ENCODE measurements at regions not wholly inside any gene's neighbourhood (a gene's known extent, or its start where the extent isn't known, plus 50 kb on each side); places are given as distances from the start of the nearest gene placed in this dataset.
"Not testable (repeated sequence)": the region's sequence is repeated elsewhere in the genome, so short reads cannot be mapped to it uniquely, and the experiment has no call there.

DNA sequence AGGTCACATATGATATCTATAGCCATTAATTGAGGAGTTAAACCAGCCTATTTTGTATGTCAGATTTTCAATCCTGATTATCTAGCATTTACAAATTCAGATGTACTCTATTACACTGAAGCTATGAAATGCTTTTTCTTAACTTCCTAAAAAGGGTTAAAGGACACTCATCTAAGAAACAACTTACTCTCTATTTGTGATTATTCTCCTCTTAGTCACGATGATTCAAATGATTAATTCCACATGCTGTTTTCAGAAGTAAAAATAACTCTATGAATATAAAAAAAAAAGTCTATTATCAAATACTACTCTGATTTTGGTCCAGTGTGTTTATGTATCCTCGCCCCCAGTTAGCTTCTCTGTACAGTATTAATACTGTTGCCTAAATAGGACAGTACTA, 1199.9 kb downstream of the GATA3 start:
- DNase-seq (ENCODE audit: low read depth in 2 of 2): no peak

DNA sequence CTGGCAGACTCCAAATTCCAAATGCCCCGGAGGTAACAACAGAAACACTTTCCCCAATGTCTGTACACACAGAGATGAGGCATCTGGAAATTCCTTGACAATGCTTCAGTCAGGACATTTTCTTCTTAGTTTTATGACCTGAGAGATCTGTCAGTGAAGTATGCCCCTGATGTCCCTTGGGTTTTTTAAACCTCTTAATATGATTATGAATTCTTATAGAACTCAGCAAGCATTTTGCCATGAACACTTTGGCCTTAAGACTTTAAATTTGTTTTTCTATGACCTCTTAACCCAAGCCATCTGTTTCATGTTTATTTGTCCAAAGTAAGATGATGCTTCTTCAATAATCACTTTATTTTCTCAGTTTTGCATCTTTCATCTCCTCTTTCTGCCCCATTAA, 1206.2 kb downstream of the GATA3 start:
- DNase-seq (ENCODE audit: low read depth in 2 of 2): no peak

GRCh38 chr10:9262770-9263169, 1208.3 kb downstream of the GATA3 start:
- DNase-seq (ENCODE audit: low read depth in 2 of 2): no peak

GRCh38 chr10:9268176-9268575, 1213.7 kb downstream of the GATA3 start:
- DNase-seq (ENCODE audit: low read depth in 2 of 2): no peak

- DNase-seq (ENCODE audit: low read depth in 2 of 2): not testable (repeated sequence)
Observed at GRCh38 chr10:9273126-9273833, 1218.8 kb downstream of the GATA3 start.

GRCh38 chr10:9274206-9274755, 1219.8 kb downstream of the GATA3 start:
- DNase-seq (ENCODE audit: low read depth in 2 of 2): no peak

DNA sequence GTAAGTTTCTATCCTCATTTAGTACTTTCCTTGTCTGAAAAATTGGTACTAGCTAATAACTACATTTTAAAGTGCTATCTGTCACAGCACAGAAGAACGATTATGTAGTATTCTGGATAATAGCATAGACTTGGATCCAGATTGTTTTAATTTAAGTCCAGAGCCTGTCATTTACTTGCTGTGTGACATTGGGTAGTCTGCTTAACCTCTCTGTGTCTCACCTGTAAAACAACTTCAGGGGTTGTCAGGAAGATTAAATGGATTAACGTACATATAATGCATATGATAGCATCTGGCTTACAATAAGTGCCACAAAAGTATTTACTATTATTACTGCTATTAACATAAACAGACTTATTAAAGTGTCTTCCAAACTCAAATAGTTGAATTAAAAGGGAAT, 1221.4 kb downstream of the GATA3 start:
- DNase-seq (ENCODE audit: low read depth in 2 of 2): no peak

GRCh38 chr10:9285690-9286089, 1231.2 kb downstream of the GATA3 start:
- no peak for DNase-seq (ENCODE audit: low read depth in 2 of 2)

DNA sequence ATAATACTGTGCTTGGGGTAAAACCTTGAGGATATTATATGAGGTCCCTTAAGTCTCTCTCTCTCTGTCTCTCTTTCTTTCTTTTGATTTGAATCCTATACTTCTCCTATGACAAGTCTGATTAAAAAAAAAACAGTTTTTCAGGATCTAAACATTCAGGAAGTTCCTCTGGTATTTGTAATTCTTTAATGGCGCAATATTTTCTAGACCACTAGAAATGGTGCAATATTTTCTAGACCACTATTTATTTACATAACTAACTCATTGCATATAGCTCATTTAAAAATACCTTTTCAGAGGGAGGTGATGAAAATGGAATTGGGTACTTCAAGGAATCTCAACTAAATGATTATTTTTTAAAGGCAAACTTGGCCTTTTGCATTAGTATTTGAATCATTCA, 1235.3 kb downstream of the GATA3 start:
- DNase-seq (ENCODE audit: low read depth in 2 of 2): no peak

- no peak for DNase-seq (ENCODE audit: low read depth in 2 of 2)
Observed at GRCh38 chr10:9291081-9291480, 1236.6 kb downstream of the GATA3 start.

GRCh38 chr10:9294132-9294663, 1239.7 kb downstream of the GATA3 start:
- no peak for DNase-seq (ENCODE audit: low read depth in 2 of 2)

DNA sequence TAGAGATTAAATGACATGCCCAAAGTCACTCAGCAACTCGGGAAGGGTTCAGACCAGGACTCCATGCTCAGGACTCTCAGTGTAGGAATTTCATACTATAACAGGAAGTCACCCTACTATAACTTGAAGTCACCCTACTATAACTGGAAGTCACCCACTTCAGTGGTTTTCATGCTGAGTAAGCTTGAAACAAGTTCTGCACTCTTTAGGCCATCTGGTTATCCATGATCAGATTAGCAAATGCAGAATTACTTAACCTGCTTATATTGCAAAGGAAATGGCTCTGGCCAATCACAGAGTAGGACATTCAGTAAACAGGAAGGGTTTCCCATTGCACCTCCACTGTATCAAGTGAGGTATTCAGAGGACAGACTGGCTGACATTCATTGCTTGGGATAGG, 1240.4 kb downstream of the GATA3 start:
- DNase-seq (ENCODE audit: low read depth in 2 of 2): no peak

GRCh38 chr10:9296190-9296589, 1241.7 kb downstream of the GATA3 start:
- no peak for DNase-seq (ENCODE audit: low read depth in 2 of 2)

GRCh38 chr10:9297580-9297979, 1243.1 kb downstream of the GATA3 start:
- DNase-seq (ENCODE audit: low read depth in 2 of 2): no peak

DNA sequence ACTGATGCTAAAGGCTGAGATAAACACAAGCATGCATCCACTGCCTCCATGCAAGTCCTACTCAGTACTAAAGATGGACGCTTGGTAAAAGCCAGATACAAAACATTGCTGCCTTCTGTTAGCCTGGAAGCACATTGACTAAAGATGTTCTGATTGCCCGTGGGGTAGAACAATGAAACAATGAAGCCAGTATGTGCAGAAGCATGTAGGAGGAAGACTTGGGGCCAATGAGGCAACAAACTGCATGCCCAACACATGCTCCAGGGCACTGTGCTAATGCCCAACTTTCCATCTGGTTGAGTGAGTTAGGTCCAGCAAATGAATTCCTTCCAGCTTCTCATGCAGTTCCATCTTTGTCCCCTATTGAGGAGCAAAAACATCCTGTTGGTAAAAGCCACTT, 1245.5 kb downstream of the GATA3 start:
- DNase-seq (ENCODE audit: low read depth in 2 of 2): no peak

DNA sequence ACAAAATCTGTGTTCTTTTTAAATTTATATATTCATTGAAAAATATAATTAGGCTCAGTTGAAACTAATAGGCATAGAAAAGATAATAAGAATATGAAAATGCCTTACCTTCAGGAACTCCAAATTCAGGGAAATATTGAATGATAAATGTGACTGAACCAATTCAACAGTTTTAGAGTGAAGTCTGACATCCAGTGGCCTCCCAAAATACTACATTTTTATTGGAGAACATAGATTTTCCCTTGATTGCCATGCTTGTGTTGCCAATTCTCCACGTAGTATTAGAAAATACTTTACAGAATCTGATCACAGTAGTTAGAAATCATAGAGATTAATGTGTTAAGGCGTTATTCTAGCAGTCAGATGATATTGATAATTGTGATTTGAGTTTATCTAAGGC, 1246.7 kb downstream of the GATA3 start:
- DNase-seq (ENCODE audit: low read depth in 2 of 2): no peak

DNA sequence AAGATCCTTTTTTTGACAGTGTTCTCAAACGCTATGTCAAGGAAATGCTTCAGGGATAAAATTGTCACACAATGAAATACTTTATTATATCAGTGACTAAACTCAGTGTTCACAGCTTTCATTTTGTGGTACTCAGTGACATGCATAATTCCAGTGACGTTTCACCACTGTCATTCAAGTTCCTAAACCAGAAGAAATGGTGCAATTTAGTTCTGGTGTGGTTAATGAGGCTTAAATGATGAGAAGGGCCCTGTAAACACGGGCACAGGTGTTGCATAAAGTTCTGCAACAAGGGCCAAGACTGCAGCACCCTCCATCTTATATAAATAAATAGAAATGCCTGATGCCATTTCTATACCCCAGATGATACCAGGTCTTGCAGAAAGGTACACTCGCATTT, 1247.1 kb downstream of the GATA3 start:
- no peak for DNase-seq (ENCODE audit: low read depth in 2 of 2)

- DNase-seq (ENCODE audit: low read depth in 2 of 2): no peak
Observed at GRCh38 chr10:9302140-9302746, 1247.8 kb downstream of the GATA3 start.

DNA sequence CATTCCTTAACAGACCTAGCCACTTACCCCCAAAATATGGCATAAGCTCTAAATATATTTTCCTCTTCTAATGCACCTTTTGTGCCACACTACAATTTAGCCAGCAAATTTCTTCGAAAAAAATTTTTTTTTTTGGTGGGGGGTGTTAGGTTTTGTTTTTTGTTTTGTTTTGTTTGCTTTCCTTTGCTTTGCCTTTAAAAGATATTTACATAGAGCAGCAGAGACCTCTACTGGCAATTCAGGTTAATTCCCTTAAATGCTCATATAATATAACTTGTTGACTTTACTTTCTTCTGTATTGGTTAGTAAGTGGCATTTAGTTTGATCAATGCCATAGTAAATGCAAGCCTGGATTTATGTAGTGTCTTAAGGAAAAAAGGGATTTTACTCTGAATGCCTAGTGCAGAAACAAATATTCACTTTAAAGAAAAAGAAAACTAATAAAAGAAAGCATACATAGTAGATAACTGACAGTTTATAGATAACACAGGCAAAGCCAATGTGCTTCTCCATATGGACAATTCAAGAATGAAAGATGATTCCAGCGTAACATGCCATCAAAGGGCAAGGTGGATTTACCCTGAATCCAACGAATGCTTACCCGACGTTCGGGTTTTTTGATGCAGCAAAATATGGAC, 1250.6 kb downstream of the GATA3 start:
- no peak for DNase-seq (ENCODE audit: low read depth in 2 of 2)

DNA sequence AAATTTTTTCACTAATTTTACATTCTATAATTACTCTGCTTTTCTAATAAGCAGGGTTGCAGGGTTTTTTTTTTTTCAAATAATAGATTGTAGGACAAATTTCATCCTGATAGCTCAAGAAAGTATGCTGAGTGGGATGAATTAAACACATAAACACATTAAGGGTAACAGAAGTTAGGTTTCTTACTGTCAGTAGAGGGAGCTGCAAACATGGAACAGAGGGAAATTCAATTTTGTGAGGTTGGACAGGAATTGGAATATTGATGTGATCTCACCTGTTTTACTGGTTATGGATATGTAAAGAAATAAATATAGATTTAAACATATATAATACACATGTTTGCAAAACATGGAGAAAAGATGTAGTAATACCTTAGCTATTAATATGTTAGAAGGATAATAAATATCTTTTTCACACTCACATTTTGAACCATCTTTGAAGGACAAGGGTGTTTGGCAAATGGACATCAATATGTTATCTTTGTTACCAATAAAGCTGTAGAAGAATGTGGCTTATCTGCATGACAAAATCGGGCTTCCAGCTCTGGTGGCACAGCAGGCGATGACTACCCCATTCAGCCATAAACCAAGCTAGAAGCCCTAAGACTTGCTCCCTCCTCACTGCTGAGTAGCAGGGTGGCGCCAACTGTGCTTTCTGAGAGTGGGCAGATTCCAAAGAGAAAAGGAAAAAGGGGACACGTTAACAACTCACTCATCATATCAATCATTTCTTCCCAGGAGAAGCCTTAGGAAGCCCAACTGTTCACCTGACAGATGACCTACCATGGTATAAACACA, 1257.4 kb downstream of the GATA3 start:
- no peak for DNase-seq (ENCODE audit: low read depth in 2 of 2)

DNA sequence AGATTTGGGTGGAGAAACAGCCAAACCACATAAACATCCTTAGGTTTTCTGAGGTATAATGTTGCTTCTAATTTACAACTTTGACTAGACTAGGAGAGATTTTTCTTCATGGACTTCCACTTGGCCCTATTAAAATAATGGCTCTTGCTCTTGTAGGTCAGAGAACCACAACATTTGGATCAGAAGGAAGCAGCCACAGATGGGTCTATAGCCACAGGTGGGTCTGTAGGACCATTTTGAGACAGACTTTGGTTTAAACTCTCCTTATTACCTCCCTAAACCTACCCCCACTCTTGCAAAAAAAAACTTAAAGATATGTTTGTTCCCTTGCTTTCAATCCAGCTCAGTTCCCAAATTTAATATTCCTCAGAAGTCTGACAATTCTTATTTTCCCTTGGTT, 1260.8 kb downstream of the GATA3 start:
- no peak for DNase-seq (ENCODE audit: low read depth in 2 of 2)

GRCh38 chr10:9331583-9332008, 1277.1 kb downstream of the GATA3 start:
- DNase-seq (ENCODE audit: low read depth in 2 of 2): no peak
